Smooth muscle cell (in vitro differentiated cells): ENCODE measurements at regions not wholly inside any gene's neighbourhood (a gene's known extent, or its start where the extent isn't known, plus 50 kb on each side); places are given as distances from the start of the nearest gene placed in this dataset.
A peak's percentile ranks its signal among the peaks of the same experiment; 100 is the strongest.

Experiments used
- DNase-seq: peaks from one replicate; lab custom pipeline; 2025; ENCODE audit not compliant: unreplicated experiment; lab: John Stamatoyannopoulos, UW
- H2AFZ ChIP-seq: fragments of 200-600 bp; sonication (generic); 2 replicates; pipeline ENCODE4 v1.6.0; 2016; ENCODE audit warnings: antibody characterized with exemption, low read depth, mild to moderate bottlenecking
- H3F3A ChIP-seq: fragments of 200-600 bp; sonication (generic); 2 replicates; pipeline ENCODE4 v1.6.0; 2017; ENCODE audit warnings: antibody characterized with exemption, low read depth
- H3K27ac ChIP-seq: fragments of 200-600 bp; sonication (generic); 2 replicates; pipeline ENCODE4 v1.5.1; 2016; ENCODE audit warnings: low read depth, mild to moderate bottlenecking
- H3K27me3 ChIP-seq: fragments of 200-600 bp; sonication (generic); 2 replicates; pipeline ENCODE4 v1.6.1; 2016; ENCODE audit warnings: low read depth, mild to moderate bottlenecking
- H3K36me3 ChIP-seq: fragments of 200-600 bp; sonication (generic); 2 replicates; pipeline ENCODE4 v1.5.1; 2016; ENCODE audit warnings: low read depth
- H3K4me1 ChIP-seq: fragments of 200-600 bp; sonication (generic); 2 replicates; pipeline ENCODE4 v1.5.1; 2016; ENCODE audit warnings: low read depth
- H3K4me2 ChIP-seq: fragments of 200-600 bp; sonication (generic); 2 replicates; pipeline ENCODE4 v1.6.0; 2016; ENCODE audit warnings: mild to moderate bottlenecking
- H3K4me3 ChIP-seq: fragments of 200-600 bp; sonication (generic); 2 replicates; pipeline ENCODE4 v1.5.1; 2016; ENCODE audit warnings: mild to moderate bottlenecking
- H3K79me2 ChIP-seq: fragments of 200-600 bp; sonication (generic); 2 replicates; pipeline ENCODE4 v1.6.0; 2016; ENCODE audit warnings: low read depth, mild to moderate bottlenecking
- H3K9ac ChIP-seq: fragments of 200-600 bp; sonication (generic); 2 replicates; pipeline ENCODE4 v1.6.0; 2016; ENCODE audit warnings: low read depth
- H3K9me3 ChIP-seq: fragments of 200-600 bp; sonication (generic); replicated peaks from 2 replicates; pipeline ENCODE4 v1.5.1; 2016; ENCODE audit warnings: low read depth
- H4K20me1 ChIP-seq: fragments of 200-600 bp; sonication (generic); 2 replicates; pipeline ENCODE4 v1.6.0; 2016; ENCODE audit warnings: low read depth
- CTCF ChIP-seq: fragments of 200-600 bp; sonication (generic); IDR thresholded peaks from 2 replicates; pipeline ENCODE4 v1.5.1; 2017; ENCODE audit warnings: borderline replicate concordance, mild to moderate bottlenecking, antibody characterized with exemption; ENCODE audit not compliant: insufficient read depth, poor library complexity, severe bottlenecking
- WGBS: methylation state at CpG from one replicate; pipeline ENCODE4 v1.1.7; 2016; ENCODE audit warnings: low lambda C conversion rate; 5-methylcytosine and 5-hydroxymethylcytosine counted together

GRCh38 chr21:26412885-26413284 is 160.2 kb downstream of the CYYR1 start:
- no peak for TF ChIP-seq CTCF
- H3K79me2 ChIP-seq, result no peaks in the 10 kb centered on the region
- H3K9ac ChIP-seq, result no peak overlapping the region
- no peak overlapping the region for H3K4me3 ChIP-seq
- H3K4me1 ChIP-seq, result peaks cover 18% of the 10 kb centered on the region
- H3F3A ChIP-seq, result no peaks in the 10 kb centered on the region
- H3K27ac ChIP-seq, result no peak overlapping the region
- H3K4me2 ChIP-seq, result no peak overlapping the region
- no peaks in the 10 kb centered on the region for H3K9me3 ChIP-seq
- peak overlapping the region; percentile 67 for H2AFZ ChIP-seq
- no peaks in the 10 kb centered on the region for H3K36me3 ChIP-seq
- no peak for DNase-seq
- H3K27me3 ChIP-seq, result no peaks in the 10 kb centered on the region
- WGBS, result 85% methylated on average over 3 of the region's 3 CpGs
- no peaks in the 10 kb centered on the region for H4K20me1 ChIP-seq

- no peaks in the 10 kb centered on the region for H3K27me3 ChIP-seq
- H3K4me3 ChIP-seq, result no peak overlapping the region
- peaks cover 37% of the 10 kb centered on the region for H3K4me1 ChIP-seq
- H3K36me3 ChIP-seq, result no peaks in the 10 kb centered on the region
- no peak for TF ChIP-seq CTCF
- no peak overlapping the region for H3K9ac ChIP-seq
- peak overlapping the region; percentile 70 for H3K4me2 ChIP-seq
- WGBS, result 34% methylated on average over 4 of the region's 4 CpGs
- no peaks in the 10 kb centered on the region for H4K20me1 ChIP-seq
- peaks cover 16% of the 10 kb centered on the region for H3F3A ChIP-seq
- H3K79me2 ChIP-seq, result no peaks in the 10 kb centered on the region
- no peaks in the 10 kb centered on the region for H3K9me3 ChIP-seq
- H3K27ac ChIP-seq, result peak overlapping the region; percentile 74
- no peak for DNase-seq
- H2AFZ ChIP-seq, result peak overlapping the region; percentile 20
These were observed 163.4 kb downstream of the CYYR1 start for GRCh38 chr21:26409735-26410134.

DNA sequence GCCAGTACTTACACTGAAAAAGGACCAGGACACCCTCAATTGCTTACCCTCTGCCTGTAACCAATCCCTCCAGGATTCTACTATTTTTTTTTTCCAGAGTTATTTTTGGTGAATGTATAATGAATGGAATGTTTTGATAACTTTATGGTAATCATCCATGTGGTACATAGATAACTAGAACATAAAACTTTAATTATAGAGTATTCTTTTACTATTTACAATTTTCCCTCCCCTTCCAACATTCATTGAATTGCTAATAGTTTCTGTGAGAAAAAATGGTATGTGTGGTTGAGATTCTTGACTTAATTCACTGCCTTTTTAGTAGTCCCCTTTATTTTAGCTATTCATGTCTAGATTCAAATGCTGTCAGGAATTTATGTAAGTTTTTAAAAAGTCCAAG is 164.6 kb downstream of the CYYR1 start:
- Histone ChIP-seq H3K9me3 (no peaks in the 10 kb centered on the region), H3K4me2 (no peak overlapping the region), H3F3A (peaks cover 21% of the 10 kb centered on the region), H3K36me3 (no peaks in the 10 kb centered on the region), H3K79me2 (no peaks in the 10 kb centered on the region), H3K4me3 (no peak overlapping the region), H3K4me1 (peaks cover 32% of the 10 kb centered on the region), H2AFZ (no peak overlapping the region), H3K27ac (peak overlapping the region; percentile 74), H4K20me1 (no peaks in the 10 kb centered on the region), H3K9ac (no peak overlapping the region), H3K27me3 (no peaks in the 10 kb centered on the region)
- no peak for DNase-seq
- TF ChIP-seq CTCF, result no peak

DNA sequence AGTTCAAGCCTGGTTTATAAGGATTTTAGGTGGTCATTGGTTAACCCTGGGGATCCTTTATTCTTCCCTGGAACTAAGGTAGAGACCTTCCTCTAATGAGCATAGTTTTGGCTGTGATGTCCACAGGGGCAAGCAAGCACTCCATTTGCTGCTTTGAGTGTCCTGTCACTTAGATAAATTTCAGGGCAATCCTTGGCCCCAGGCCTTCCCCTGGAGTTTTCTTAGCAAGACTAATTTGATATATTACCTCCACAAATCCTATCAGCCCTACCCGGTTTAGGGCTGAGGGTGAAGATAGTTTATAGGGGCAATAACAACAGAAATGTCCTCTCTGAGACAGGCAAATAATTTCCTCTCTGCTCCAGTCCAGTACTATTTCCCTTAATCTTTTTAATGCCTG is 166.6 kb downstream of the CYYR1 start:
- 8% methylated on average over 1 of the region's 1 CpG for WGBS
- no peak for DNase-seq
- H4K20me1 ChIP-seq, result no peaks in the 10 kb centered on the region
- no peaks in the 10 kb centered on the region for H3K36me3 ChIP-seq
- peak overlapping the region; percentile 69 for H3K4me2 ChIP-seq
- H3K9ac ChIP-seq, result no peak overlapping the region
- no peak for TF ChIP-seq CTCF
- H3K27ac ChIP-seq, result peak overlapping the region; percentile 66
- H3F3A ChIP-seq, result peaks cover 21% of the 10 kb centered on the region
- H3K27me3 ChIP-seq, result no peaks in the 10 kb centered on the region
- H3K9me3 ChIP-seq, result no peaks in the 10 kb centered on the region
- H3K4me3 ChIP-seq, result no peak overlapping the region
- H3K79me2 ChIP-seq, result no peaks in the 10 kb centered on the region
- peaks cover 27% of the 10 kb centered on the region for H3K4me1 ChIP-seq
- peak overlapping the region; percentile 17 for H2AFZ ChIP-seq
